SU-DHL-6 (cell line): ENCODE measurements at regions not wholly inside any gene's neighbourhood (a gene's known extent, or its start where the extent isn't known, plus 50 kb on each side); places are given as distances from the start of the nearest gene placed in this dataset.

Source experiments
- CTCF ChIP-seq: fragments of 200-600 bp; sonication (generic); IDR thresholded peaks from one replicate; pipeline ENCODE4 v1.5.1; 2017; ENCODE audit warnings: antibody characterized with exemption, mild to moderate bottlenecking, low read length, moderate library complexity; ENCODE audit not compliant: insufficient read depth, poor library complexity, severe bottlenecking
- EZH2phosphoT487 ChIP-seq: fragments of 200-600 bp; sonication (generic), shearing (Covaris generic); conservative IDR thresholded peaks from 2 replicates; pipeline ENCODE4 v1.6.1; 2018; ENCODE audit warnings: mild to moderate bottlenecking, antibody characterized with exemption, low read length, moderate library complexity, mixed read lengths

- TF ChIP-seq CTCF (no peak), EZH2phosphoT487 (no peak)
Observed at GRCh38 chr6:23410439-23410838, 715.6 kb upstream of the NRSN1 start.
